Activated CD8-positive, alpha-beta T cell treated with anti-CD3 and anti-CD28 coated beads for 36 hours (primary cell): ENCODE measurements at regions not wholly inside any gene's neighbourhood (a gene's known extent, or its start where the extent isn't known, plus 50 kb on each side); places are given as distances from the start of the nearest gene placed in this dataset.
"Not testable (repeated sequence)": the region's sequence is repeated elsewhere in the genome, so short reads cannot be mapped to it uniquely, and the experiment has no call there.

ENCODE experiments used
- ATAC-seq: fragments of 200-7000 bp; cut with Tn5 transposase; one replicate; pipeline ENCODE4 v1.10.0; 2021; ENCODE audit warnings: mild to moderate bottlenecking, moderate library complexity
- CTCF ChIA-PET: fragments of 350-600 bp; sonication (Branson Sonifier 250); formaldehyde crosslinking; loops from one replicate; lab custom pipeline; 2021; ENCODE audit warnings: antibody characterized with exemption; lab: Charles Lee
- POLR2A ChIA-PET: fragments of 350-600 bp; sonication (Branson Sonifier 250); formaldehyde crosslinking; loops from one replicate; lab custom pipeline; 2021; ENCODE audit warnings: antibody characterized with exemption; lab: Charles Lee
- DNase-seq: peaks from one replicate; pipeline ENCODE4 v3.0.0-alpha.2; 2020
- H3K27ac Mint-ChIP-seq: one replicate; pipeline ENCODE4 v1.8.0; 2021; ENCODE audit warnings: mild to moderate bottlenecking, mixed read lengths
- H3K27me3 Mint-ChIP-seq: one replicate; pipeline ENCODE4 v1.8.0; 2021; ENCODE audit warnings: mixed read lengths
- H3K36me3 Mint-ChIP-seq: one replicate; pipeline ENCODE4 v1.8.0; 2021; ENCODE audit warnings: low read depth, mixed read lengths
- H3K4me1 Mint-ChIP-seq: one replicate; pipeline ENCODE4 v1.8.0; 2021; ENCODE audit warnings: low read depth, mixed read lengths
- H3K4me3 Mint-ChIP-seq: one replicate; pipeline ENCODE4 v1.8.0; 2021; ENCODE audit warnings: mild to moderate bottlenecking, moderate library complexity, mixed read lengths
- H3K9me3 Mint-ChIP-seq: one replicate; pipeline ENCODE4 v1.8.0; 2021; ENCODE audit warnings: mixed read lengths
- intact Hi-C: fragments of 100-400 bp; cut with micrococcal nuclease; formaldehyde crosslinking; loops from one replicate; pipeline ENCODE4 v1.10.0; 2022
- TF ChIP-seq, protein P1 (sequence below): fragments of 200-600 bp; IDR thresholded peaks from one replicate; pipeline ENCODE4 v1.8.0; 2022; ENCODE audit warnings: antibody characterized with exemption, mild to moderate bottlenecking

DNA sequence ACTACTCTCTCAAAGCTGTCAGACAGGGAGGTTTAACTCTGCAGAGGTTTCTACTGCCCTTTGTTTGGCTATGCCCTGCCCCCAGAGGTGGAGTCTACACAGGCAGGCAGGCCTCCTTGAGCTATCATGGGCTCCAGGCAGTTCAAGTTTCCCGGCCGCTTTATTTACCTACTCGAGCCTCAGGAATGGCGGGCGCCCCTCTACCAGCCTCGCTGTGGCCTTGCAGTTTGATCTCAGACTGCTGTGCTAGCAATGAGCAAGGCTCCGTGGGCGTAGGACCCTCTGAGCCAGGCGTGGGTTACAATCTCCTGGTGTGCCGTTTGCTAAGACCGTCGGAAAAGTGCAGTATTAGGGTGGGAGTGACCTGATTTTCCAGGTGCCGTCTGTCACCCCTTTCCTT lies 124.3 kb downstream of the PTCHD1 start:
- H3K27ac Mint-ChIP-seq, H3K4me1 Mint-ChIP-seq, H3K36me3 Mint-ChIP-seq, CTCF ChIA-PET, intact Hi-C loops, H3K9me3 Mint-ChIP-seq, H3K4me3 Mint-ChIP-seq, ATAC-seq, DNase-seq, POLR2A ChIA-PET, H3K27me3 Mint-ChIP-seq: not testable (repeated sequence)

DNA sequence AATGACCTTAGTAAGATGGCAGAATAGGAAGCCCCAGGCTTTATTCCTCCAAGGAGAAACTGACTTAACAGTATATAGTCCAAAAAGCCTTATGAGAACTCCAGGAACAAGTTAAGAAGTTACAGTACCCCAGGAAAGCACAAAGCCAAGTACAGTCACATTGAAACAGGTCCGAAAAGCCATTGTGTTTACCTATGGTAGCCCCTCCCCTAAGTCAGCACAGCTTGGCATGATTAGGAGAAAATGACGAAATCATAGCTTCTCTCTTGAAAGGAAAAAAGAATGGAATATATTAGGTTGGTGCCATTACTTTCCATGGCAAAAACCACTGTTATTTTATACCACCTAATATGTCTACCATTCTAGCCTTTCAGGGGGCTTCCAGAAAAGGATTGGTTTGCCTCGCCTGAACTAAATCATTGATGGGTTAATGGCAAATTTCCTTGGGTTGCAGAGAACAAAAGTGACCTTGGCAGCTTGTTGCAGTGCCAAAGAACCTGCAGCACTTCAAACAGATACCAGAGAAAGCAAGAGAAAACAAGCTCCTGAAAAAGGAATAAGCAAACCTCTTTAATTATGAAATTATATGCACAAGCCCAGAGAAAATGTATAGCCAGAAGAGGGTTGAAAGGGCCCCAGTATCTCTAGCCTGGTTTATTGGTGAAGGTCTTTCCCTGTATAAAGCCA lies 130.6 kb downstream of the PTCHD1 start:
- intact Hi-C loops = no loop called here
- H3K4me1 Mint-ChIP-seq = no peaks in the 10 kb centered on the region
- no peak for ATAC-seq
- TF ChIP-seq, protein P1, sequence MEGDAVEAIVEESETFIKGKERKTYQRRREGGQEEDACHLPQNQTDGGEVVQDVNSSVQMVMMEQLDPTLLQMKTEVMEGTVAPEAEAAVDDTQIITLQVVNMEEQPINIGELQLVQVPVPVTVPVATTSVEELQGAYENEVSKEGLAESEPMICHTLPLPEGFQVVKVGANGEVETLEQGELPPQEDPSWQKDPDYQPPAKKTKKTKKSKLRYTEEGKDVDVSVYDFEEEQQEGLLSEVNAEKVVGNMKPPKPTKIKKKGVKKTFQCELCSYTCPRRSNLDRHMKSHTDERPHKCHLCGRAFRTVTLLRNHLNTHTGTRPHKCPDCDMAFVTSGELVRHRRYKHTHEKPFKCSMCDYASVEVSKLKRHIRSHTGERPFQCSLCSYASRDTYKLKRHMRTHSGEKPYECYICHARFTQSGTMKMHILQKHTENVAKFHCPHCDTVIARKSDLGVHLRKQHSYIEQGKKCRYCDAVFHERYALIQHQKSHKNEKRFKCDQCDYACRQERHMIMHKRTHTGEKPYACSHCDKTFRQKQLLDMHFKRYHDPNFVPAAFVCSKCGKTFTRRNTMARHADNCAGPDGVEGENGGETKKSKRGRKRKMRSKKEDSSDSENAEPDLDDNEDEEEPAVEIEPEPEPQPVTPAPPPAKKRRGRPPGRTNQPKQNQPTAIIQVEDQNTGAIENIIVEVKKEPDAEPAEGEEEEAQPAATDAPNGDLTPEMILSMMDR = no peak
- H3K9me3 Mint-ChIP-seq = peaks cover 6% of the 10 kb centered on the region
- H3K4me3 Mint-ChIP-seq = no peak overlapping the region
- no peak for DNase-seq
- ChIA-PET CTCF (interaction anchor here (0.7 kb wide), 1 partner anchor 1171 kb away, joined by 3 read pairs; no protein-coding TSS in a partner anchor), POLR2A (no interaction called here)
- H3K27ac Mint-ChIP-seq = no peak overlapping the region
- no peaks in the 10 kb centered on the region for H3K36me3 Mint-ChIP-seq
- no peaks in the 10 kb centered on the region for H3K27me3 Mint-ChIP-seq

DNA sequence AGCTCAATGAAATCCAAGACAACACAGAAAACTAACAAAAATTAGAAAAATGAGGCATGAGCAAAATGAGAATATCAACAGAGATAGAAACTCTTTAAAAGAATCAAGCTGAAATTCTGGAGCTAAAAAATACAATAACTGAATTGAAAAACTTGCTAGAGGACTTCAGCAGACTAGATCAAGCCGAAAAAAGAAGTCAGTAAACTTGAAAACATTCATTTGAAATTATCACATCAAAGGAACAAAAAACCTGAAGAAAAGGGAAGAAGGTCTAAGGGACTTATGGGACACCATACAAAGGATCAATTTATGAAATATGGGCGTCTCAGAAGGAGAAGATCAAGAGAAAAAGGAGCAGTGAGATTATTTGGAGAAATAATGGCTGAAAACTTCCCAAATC lies 131.3 kb downstream of the PTCHD1 start:
- H3K4me3 Mint-ChIP-seq = no peak overlapping the region
- CTCF ChIA-PET = interaction anchor here (0.7 kb wide), 1 partner anchor 1172 kb away, joined by 3 read pairs; no protein-coding TSS in a partner anchor

DNA sequence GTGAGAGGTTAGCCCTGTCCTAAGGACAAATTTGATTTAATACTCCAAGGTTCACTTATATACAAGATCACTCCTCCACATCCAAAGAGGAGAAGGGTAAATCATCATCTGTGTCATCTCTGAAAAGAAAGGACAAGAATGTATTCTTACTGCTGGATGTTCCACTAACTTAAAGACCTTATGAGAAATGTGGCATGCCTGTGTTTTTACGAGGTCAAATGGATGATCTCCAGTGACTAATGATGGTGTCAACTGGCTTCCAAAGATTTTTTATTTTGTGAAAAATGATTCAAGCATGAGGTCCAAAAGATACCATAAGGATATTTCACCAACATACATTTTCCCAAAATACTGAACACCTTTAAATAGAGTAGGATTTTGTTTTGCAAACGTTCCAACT lies 143.4 kb downstream of the PTCHD1 start:
- ATAC-seq (no peak), DNase-seq (no peak)
- Mint-ChIP-seq H3K4me1 (no peaks in the 10 kb centered on the region), H3K36me3 (no peaks in the 10 kb centered on the region), H3K4me3 (no peak overlapping the region), H3K27me3 (no peaks in the 10 kb centered on the region), H3K9me3 (no peaks in the 10 kb centered on the region), H3K27ac (no peak overlapping the region)
- ChIA-PET CTCF (no interaction called here), POLR2A (no interaction called here)
- TF ChIP-seq, protein P1 = no peak
- intact Hi-C loops = no loop called here

More for the DNA sequence above, 131.3 kb downstream of the PTCHD1 start:
- POLR2A ChIA-PET = no interaction called here
- TF ChIP-seq, protein P1 = no peak
- intact Hi-C loops = no loop called here
- Mint-ChIP-seq H3K27me3 (no peaks in the 10 kb centered on the region), H3K4me1 (no peaks in the 10 kb centered on the region), H3K9me3 (peaks cover 6% of the 10 kb centered on the region), H3K27ac (no peak overlapping the region), H3K36me3 (no peaks in the 10 kb centered on the region)
- ATAC-seq (no peak), DNase-seq (no peak)

DNA sequence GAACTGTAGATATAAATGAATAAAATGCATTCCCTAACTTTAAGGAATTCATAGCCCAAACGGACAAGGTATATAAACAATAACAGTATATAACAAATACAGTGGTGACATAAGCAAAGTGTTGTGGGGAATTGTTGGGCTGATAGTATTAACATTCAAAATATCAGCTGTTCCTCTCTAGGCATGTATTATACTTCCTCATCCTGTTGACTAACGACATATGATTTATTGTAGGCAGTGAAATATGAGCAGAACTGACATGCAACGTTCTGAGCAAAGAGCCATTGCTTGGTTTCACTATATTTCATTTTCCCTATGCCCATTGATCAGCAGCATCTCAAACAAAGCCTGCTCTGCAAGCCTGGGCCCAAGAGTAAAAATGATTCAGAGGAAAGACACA lies 143.9 kb downstream of the PTCHD1 start:
- intact Hi-C loops = no loop called here
- CTCF ChIA-PET = no interaction called here
- H3K27me3 Mint-ChIP-seq = no peaks in the 10 kb centered on the region

More for the DNA sequence above, 143.9 kb downstream of the PTCHD1 start:
- no peak overlapping the region for H3K4me3 Mint-ChIP-seq
- H3K9me3 Mint-ChIP-seq = no peaks in the 10 kb centered on the region
- DNase-seq (no peak), ATAC-seq (no peak)
- H3K36me3 Mint-ChIP-seq = no peaks in the 10 kb centered on the region
- H3K27ac Mint-ChIP-seq = no peak overlapping the region
- TF ChIP-seq, protein P1 = no peak
- no peaks in the 10 kb centered on the region for H3K4me1 Mint-ChIP-seq
- POLR2A ChIA-PET = no interaction called here
